Fibroblast of the conjunctiva (primary cell): ENCODE measurements at regions not wholly inside any gene's neighbourhood (a gene's known extent, or its start where the extent isn't known, plus 50 kb on each side); places are given as distances from the start of the nearest gene placed in this dataset.
"Not testable (repeated sequence)": the region's sequence is repeated elsewhere in the genome, so short reads cannot be mapped to it uniquely, and the experiment has no call there.

ENCODE experiments used
- DNase-seq: peaks from one replicate; pipeline ENCODE4 v3.0.0-alpha.2; 2010; ENCODE audit warnings: low read depth

DNA sequence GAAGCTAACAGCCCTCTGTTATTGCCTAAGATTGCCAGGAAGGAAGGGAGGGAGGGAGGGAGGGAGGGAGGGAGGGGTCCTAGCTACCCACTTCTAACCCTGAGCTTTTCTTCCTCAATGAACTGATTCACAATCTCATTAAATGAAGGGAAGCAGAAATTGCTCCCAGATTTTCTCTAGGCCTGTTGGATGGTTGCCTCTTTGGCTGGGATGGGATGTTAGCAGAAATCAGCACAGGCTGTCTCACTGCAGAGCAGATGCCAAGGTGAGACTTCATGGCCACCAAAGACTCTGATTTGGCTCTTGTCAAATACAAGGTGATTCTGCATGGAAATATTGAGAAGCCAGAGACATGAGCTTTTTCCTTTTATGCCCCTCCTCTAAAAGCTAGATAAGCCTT is 578.6 kb downstream of the ACTL7B start:
- DNase-seq: no peak

DNA sequence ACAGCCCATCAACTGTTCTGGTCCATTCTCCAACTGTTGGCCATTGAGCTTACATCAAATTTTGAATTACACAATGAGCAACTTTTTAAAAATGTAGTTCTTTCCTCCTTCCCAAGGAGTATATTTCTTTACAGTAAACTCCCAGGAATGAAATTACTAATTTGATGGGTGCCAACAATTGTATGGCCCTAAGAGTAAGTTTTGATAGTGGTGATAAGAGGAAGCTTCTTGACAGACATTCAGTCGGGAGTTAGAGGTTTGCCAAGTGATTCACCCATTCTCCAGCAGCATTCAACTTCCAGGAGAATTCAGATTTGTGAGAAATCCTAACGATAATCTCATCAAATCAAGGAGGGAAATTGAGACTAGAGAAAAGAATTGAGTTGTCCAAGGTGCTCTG is 579.9 kb downstream of the ACTL7B start:
- DNase-seq: no peak

DNA sequence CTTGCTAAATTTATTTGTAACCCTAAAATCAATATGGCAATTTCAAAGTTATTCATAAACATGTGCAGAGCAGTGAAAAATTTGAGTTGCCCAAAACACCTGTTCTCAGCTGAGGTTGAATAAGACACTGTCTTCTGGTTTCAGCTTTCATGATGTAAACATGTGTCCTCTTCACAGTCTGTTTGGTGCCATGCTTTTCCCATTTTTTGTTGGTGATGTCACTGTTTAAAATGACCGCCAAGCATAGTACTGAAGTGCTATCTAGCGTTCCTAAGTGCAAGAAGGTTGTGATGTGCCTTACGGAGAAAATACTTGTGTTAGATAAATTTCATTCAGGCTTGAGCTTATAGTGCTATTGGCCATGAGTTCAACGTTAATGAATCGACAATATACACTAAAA is 580.8 kb downstream of the ACTL7B start:
- DNase-seq: no peak

DNA sequence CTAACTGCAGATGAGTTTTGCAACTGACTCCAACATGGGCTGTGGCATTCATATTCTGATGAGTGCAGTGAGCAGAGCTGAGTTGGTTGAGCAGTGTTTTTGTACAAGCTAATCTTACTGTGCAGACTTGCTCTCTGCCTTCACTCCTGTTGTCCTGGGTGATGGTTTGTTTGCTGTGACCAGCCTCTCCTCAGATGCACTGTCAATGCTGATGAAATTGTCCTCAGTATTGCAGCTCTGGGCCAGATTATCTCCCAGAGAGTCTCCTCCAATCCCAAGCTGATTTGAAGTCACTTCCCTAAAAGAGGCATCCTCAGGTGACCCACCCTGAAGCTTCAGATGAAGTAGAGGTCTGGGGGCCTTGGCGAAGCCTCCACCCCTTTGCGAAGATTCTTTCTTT is 581.8 kb downstream of the ACTL7B start:
- DNase-seq: no peak

DNA sequence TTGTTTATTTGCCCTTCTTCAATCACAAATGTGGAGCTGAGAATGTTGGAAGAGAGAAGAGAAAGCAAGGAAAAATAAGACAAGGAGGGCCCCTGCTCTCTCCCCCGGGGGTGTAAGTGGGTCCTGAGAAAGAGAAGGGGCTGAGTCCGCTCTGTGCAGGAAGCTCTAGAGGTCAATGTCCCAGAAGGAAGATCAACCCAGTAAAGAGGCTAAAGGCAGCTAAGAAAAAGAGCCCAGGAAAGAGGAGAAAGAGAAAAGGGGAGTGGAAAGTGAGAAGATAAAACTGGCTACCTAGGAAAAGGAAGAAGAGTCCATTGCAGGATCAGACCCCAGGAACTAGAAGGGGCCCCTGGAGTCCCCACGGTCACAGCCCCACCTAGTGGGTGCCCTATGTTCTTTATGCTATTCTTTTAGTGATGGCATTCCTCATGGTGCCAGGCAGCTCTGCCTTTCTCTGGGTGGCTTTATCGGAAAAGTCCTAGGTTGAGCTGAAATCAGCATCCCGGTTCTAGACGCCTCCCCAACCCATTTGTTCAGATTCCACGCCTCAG is 583.4 kb downstream of the ACTL7B start:
- peak; percentile 72 for DNase-seq

DNA sequence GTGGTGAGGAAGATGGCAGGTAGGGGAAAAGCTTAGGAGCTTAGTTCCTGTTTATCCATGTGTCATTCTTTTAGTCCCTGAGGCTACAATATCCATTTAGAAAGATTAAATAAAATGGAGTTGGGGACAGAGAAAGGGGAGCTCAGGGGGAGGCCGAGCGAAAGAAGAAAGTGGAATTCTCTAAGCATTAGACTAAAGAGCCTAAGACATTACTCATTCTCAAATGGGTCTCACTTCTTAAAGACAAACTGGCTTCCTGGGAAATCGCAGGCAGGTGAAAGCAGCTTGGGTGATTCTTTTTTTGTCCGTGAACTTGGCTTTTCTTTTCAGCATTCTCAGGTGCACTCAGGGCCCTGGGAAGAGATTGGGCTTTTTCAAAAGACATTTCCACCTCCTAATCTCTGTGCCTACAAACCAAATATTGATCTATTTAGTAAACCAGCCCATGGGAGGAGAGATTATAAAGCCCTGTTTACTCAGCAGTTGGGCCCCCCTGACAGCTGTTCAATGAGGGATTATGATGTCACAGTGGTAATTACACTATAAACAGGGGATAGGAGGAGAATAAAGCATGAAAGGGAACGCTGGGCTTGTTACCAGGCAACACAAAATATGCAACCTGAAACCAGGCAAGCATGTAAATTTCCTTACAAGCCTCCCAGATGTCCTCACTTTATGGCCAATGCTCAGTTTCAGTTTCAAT is 584.0 kb downstream of the ACTL7B start:
- peak; percentile 90 for DNase-seq

DNA sequence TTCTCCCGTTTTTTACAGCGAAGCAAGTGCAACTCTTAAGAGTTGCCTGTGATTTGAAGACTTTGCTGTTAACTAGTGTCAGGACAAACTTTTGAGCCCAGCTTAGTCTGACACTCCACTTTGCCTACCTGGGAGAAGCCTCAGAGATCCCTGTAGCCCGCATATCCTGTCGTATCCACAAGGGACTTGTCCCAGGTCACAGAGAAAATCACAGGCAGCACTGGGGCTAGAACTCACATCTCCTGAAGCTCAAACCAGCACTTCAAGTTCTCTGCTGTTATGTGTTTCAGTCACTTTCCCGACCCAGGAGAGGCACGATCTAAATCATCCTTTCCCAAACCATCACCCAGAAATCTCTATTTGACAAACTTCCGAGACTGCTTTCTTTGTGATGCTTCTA is 584.5 kb downstream of the ACTL7B start:
- no peak for DNase-seq

DNA sequence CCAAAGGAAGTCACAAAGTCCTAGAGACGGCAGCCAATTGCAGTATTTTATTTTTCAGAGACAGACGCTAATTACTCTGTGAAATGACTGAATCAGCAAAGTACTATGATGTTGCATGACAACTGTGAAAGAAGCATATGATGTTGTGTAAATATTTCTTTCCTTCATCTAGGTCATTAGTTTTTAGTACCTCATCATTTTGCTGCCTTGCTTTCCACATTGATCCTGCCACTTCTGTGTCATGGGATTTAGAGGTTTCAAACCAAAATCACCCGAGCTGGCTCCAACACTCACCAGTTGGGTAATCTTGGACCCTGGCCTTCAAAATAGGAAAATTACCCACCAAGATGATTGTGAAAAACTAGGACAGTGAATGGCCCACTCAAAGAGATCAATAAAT is 585.2 kb downstream of the ACTL7B start:
- no peak for DNase-seq

DNA sequence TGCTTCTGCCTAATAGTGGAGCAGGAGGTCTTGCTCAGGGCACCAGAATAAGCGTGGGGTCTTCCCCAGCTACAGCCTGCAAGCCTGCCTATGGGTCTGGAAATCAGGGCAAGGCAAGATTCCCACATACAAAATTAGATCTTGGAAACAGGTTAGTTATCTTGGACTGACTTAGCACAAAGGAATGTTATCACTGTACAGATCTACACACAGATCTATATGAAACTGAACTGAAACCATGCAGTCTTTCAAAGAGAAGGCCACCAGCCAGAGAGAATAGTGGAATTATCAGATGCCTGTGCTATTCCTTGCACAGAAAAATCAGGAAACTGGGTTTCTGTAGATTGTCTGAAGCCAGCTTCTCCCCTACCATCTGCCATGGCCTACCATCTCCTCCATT is 585.7 kb downstream of the ACTL7B start:
- no peak for DNase-seq

DNA sequence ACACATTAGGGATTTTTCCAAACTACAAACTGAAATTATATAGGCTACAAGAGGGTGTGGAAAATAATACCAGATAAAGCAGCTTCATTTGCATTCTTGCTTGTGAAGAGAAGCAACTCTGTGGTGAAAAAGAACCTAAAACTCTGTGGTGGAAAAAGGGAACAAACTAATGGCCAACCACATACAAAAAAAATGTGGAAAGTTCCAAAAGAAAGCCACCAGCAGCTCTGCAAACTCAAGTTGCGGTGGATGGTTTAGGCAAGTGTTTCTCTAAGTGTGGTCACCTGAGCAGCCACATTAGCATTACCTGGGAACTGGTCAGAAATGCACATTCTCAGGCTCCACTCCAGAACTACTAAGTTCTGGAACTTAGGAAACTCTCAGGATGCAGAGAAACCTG is 586.4 kb downstream of the ACTL7B start:
- DNase-seq: no peak

DNA sequence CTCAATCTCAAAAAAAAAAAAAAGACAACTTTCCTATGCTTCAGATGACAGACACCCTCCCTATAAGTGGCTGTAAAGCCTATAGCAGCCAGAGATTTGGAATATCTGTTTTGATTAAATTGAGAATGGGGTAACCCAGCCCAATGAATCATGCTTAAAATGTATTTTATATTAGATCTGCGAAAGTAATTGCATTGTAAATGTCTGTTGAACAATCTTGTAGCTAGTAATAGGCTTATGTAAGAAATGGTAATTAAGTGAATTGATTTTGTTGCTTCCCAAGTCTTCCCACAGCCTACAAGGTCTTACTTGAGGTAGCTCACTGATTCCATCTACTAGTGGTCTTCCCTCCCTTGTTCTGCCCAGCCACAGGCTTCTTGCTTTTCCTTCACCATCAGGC is 590.7 kb downstream of the ACTL7B start:
- no peak for DNase-seq

DNA sequence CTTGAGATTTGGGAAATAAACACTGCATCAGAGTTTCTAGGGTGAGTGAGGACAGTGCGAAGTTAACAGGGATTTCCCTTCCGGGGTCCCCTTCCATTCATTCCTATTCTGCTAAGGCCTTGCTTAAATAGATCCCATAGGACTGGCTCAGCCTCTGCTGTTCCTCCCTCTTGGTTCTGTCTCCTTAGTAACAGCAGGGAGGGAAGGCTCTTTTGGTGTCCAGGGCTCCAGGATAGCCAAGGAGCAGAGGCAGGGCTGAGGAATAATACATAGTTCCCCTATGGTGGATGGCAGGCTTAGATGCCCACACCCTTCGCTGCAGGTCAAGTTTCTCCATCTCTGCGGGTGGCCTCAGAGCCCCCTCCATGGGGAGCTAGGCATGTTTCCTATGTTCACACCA is 591.7 kb downstream of the ACTL7B start:
- DNase-seq: no peak

DNA sequence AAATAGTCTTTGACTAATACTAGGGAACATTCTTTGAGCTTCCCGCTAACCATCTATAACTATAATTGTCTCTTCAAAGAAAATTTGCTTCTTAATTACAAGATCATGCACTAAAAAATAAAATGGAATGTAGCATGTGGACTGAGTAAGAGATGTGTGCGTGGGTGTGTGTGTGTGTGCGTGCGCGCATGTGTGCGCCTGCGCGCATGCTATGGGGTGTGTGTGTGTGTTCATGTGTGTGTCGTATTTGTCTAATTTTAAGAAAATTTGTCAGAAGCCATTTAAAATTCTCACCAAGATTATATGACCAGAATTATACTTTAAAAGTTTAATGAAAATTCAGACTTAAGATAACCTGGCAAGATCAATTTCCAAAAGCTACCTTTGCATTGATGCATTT is 593.0 kb downstream of the ACTL7B start:
- no peak for DNase-seq

DNA sequence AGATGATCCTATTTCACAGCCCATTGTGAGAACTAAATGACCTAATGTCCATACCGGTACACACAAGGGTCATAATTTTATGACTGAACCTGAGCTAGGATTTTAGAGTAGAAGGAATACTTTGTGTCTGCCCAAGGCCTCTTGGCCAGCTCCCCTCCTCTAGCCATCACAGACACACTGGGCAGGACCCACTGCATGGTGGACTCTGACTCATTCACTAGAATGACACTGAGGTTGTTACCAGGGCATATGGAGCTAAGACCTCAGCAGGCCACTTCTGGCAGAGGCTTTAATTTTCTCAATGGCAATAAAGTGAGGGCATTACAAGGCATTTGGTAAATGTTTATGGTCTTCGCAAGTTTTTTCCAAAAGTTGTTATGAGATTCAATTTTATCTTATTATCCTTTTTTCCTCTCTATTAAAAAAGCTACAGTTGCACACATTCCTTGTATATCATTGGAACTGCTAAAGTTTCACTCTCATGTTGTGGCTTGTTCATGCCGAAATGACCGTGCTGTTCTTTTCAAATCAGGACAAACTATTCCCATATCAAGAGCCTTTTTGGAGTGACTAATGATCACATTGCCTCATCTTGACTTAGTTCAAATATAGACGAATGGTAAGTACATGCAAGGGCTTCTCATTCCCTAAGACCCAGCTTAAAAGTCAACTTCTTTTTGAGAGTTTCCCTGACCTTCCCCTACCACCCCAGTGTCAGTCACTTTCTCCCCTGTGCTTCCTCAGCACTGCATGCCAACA is 595.7 kb downstream of the ACTL7B start:
- no peak for DNase-seq

DNA sequence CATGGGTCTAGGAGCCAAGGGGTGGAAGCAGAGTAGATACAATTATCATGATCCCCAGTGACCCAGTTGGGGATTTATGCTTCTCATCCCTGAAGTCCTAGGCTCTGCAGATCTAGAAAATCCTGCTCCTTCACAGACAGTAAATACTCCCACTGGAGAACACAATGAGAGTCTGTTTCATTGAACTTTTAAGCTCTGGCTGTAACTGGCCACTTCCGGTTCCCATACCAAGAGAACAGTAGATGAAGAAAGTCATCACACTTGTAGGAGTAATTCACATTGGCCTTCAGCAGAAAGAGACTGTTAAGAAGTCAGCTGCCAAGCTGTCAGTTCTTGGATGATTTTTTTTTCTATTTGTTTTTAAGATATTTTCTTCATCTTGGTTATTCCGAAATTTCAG is 597.1 kb downstream of the ACTL7B start:
- no peak for DNase-seq

DNA sequence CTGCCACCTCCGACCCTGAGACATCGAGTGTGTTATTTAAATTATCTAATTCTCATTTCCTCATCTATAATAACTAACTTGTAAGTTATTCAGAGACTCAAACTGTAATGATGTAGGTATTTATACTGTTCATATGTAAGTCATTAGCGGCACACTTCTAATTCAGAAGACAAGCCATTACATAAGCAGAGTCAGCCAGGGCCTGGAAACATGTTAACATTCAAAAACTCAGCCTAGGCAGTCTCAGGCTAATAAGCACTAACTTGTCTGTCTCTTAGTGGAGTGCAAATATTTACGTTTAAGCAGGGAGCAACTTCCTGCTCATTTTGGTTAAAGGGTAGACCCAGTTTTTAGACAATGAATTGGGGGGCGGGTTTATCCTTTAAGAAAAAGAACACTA is 598.4 kb downstream of the ACTL7B start:
- no peak for DNase-seq

DNA sequence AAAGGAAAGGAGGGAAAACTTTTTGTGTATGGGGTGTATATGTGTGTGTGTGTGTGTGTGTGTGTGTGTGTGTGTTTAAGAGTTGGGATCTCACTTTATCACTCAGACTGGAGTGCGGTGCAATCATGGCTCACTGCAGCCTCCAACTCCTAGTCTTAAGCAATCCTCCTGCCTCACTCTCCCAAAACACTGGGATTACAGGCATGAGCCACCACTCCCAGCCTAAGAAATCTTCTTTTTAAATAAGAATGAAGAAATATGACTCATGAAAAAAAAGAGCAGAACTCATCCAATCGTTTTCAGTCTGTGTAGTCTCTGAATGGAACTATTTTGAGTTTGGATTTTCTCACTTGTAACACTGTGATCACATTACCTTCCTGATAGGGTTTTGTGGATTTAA is 601.5 kb downstream of the ACTL7B start:
- no peak for DNase-seq

DNA sequence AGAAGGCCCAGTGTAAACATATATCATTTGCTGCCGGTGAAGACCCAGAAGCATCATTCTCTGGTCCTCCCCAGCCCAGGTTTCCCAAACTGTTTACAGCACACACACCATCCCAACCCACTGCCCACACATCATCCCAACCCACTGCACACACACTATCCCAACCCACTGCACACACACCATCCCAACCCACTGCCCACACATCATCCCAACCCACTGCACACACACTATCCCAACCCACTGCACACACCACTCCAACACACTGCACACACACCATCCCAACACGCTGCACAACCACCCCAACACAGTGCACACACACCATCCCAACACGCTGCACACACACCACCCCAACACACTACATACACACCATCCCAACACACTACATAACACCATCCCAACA is 608.4 kb downstream of the ACTL7B start:
- not testable (repeated sequence) for DNase-seq

DNA sequence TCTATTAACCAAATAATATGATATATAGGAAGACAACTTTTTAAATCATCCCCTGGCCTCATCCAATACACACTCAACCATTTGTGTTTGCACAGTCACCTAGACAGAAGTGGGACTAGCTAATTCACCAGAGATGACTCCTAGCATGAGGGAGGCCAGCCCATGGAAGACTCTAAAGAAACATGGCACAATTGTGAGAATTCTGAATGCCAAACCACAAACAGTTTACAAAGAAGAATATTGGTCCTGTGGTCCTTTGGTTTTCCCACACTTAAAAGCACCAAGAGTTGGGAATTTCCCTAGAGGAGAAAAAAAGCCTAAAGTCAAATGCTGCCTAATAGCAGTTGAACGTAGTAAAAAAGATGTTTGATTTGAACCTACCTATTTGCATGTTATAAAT is 609.9 kb downstream of the ACTL7B start:
- no peak for DNase-seq

DNA sequence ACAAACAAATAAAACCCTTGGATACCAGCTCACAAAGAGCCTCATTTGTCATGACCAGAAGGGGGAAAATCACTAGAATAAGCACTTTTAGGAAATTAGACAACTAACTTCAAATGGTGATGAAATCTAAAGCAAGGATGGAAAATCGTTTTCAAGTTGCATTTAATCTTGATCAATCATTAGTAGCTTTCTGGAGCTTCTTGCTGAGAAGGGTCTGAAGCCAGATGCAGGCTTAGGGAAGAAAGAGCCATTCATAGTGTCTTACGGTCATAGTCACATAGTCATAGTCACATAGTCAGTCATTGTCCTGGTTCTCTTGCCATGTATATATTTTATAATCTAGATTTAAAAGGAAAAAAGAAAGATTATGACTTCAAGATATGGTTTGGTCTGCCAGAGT is 610.5 kb downstream of the ACTL7B start:
- DNase-seq: no peak

DNA sequence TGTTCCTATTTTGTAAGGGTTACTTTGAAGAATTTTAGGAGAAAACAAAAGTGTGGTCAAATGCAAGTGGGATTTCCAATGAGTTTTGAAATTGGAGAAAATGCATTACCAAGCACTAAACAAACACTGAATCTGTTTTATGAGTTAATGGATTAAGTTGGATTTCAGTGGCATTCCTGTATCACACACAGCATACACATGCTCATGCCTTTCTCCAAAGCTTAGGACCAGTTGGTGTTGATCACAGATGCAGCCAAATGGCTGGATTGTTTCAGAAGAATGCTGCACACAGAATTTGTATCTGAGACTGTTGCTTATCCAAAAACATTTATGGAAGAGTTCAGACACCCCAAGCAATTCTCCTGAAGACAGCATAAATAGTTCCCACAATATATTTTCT is 611.1 kb downstream of the ACTL7B start:
- DNase-seq: no peak

DNA sequence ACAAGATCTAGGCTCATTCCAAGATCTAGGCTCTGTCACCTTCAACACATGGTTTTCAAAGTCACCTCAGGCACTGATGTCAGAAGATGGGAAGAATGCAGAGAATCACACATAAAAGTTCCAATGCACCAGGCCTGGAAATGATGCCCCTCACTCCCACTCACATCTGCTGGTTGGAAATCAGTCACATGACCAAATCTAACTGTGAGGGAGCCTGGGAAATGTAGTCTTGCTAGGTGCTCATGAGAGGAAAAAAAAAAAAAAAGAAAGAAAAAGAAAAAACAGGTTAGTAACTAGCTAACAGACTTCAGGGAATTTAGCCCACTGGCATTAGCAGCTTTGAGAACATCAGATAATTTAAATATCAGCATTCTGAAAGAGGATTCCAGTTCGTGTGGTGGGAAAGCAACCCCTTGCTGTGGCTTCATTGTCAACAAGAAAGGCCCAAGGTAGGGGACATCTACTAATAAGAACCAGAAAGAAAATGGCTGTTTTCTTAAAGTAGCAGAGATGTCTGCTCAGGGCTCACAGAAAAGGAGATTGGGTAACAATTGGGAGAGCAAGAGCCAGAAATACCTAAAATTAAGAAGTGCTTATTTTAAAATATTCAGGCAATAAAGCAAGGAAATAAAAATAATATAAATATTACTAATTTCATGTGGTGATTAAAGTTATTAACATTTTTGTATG is 614.3 kb downstream of the ACTL7B start:
- no peak for DNase-seq

DNA sequence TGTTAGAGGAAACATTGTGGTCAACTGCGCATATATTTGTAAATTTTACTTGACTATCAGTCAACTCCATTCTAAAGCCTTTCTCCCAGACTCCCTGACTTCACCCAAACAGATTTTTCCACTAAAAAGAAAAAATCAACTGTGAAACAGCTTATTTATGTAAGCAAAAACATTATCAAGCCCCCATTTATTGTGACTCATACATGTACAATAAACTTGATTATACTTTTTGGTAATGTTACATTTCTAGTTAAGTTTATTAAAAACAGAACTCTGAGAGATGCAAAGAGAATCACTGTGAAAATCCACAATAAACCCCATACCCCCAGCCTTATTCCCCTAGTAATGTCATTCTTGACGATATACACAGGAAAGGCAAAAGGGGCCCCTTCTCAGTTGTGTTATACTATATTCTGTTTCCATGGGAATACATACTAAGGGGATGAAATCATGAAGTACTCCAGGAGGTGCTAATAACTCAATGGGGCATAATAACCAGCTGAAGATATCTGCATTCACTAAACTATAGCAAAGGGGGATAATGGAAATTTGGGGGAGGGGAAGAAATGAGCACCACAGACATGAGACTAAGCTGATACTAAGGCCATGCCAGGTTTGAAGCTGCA is 616.0 kb downstream of the ACTL7B start:
- peak; percentile 6 for DNase-seq
